A549 (cell line): ENCODE measurements at regions not wholly inside any gene's neighbourhood (a gene's known extent, or its start where the extent isn't known, plus 50 kb on each side); places are given as distances from the start of the nearest gene placed in this dataset.

Source experiments
- ATAC-seq, 2 experiments: fragments of 200-7000 bp in 1 of 2; fragments of >200 bp in 1 of 2; cut with Nextera tagmentation in 1 of 2; cut with Tn5 transposase in 1 of 2; 3 replicates each; pipeline versions ENCODE4 v1.8.0 to v1.9.1; 2018 to 2020; ENCODE audit warnings: mild to moderate bottlenecking in 1 of 2, moderate library complexity in 1 of 2
- CTCF ChIA-PET: fragments of 300-600 bp; sonication (Branson Sonifier 250); formaldehyde crosslinking; extraction: SDS; loops from one replicate; lab custom pipeline; 2021; ENCODE audit warnings: antibody characterized with exemption, inconsistent platforms; lab: Yijun Ruan, JAX
- POLR2A ChIA-PET: fragments of 350-600 bp; formaldehyde crosslinking; extraction: SDS; loops from one replicate; lab custom pipeline; 2021; ENCODE audit warnings: antibody characterized with exemption, inconsistent platforms; lab: Yijun Ruan, JAX
- DNase-seq, 2 experiments: peaks; one replicate each; pipeline versions ENCODE4 v3.0.0 to v3.0.0-alpha.2; 2011 to 2016; ENCODE audit warnings: low read depth in 1 of 2, low spot score in 1 of 2
- FAIRE-seq: peaks from 2 replicates; lab custom pipeline; 2011; peaks lifted over from hg19 to GRCh38; lab: Jason Lieb, UNC
- H3K27ac ChIP-seq, 2 experiments: fragments of >200 bp; sonication (Bioruptor Twin); formaldehyde crosslinking; 3 replicates each; pipeline ENCODE4 v1.5.1; 2016 to 2017
- H3K4me1 ChIP-seq: fragments of >200 bp; sonication (Bioruptor Twin); formaldehyde crosslinking; 3 replicates; pipeline ENCODE4 v1.6.1; 2016
- H3K4me2 ChIP-seq: fragments of >200 bp; sonication (Bioruptor Twin); formaldehyde crosslinking; 3 replicates; pipeline ENCODE4 v1.6.1; 2016
- H3K4me3 ChIP-seq: fragments of >200 bp; sonication (Bioruptor Twin); formaldehyde crosslinking; 3 replicates; pipeline ENCODE4 v1.5.1; 2016
- H3K9me3 ChIP-seq: fragments of >200 bp; sonication (Bioruptor Twin); formaldehyde crosslinking; 3 replicates; pipeline ENCODE4 v1.6.1; 2016
- ATOH8 ChIP-seq: fragments of 250-450 bp; sonication (Bioruptor Pico); IDR thresholded peaks from 2 replicates; pipeline ENCODE4 v1.5.0; 2020; ENCODE audit warnings: low read depth, mild to moderate bottlenecking, moderate library complexity
- BHLHE40 ChIP-seq: IDR thresholded peaks from 2 replicates; pipeline ENCODE4 v1.6.1; 2012; ENCODE audit warnings: low read depth, low read length, inconsistent platforms
- CBX8 ChIP-seq: fragments of 200-600 bp; sonication (generic); IDR thresholded peaks from 2 replicates; pipeline ENCODE4 v1.6.1; 2016
- CHD2 ChIP-seq: fragments of 150-350 bp; IDR thresholded peaks from 2 replicates; pipeline ENCODE4 v1.6.1; 2014; ENCODE audit warnings: low read length; ENCODE audit not compliant: partially characterized antibody
- CHD4 ChIP-seq: fragments of 200-600 bp; sonication (generic); IDR thresholded peaks from 2 replicates; pipeline ENCODE4 v1.6.1; 2016; ENCODE audit warnings: antibody characterized with exemption, mild to moderate bottlenecking, borderline replicate concordance
- CTCF ChIP-seq: fragments of >200 bp; sonication (Bioruptor Twin); formaldehyde crosslinking; IDR thresholded peaks from 3 replicates; pipeline ENCODE4 v1.5.1; 2016
- E2F6 ChIP-seq: IDR thresholded peaks from 2 replicates; pipeline ENCODE4 v1.6.1; 2012; ENCODE audit warnings: low read depth, borderline replicate concordance
- EHF ChIP-seq: fragments of 250-450 bp; sonication (Bioruptor Pico); IDR thresholded peaks from 2 replicates; pipeline ENCODE4 v1.5.0; 2020; ENCODE audit warnings: mild to moderate bottlenecking
- ELK1 ChIP-seq: fragments of 150-350 bp; IDR thresholded peaks from 2 replicates; pipeline ENCODE4 v1.6.1; 2014; ENCODE audit warnings: low read depth, mild to moderate bottlenecking, low read length
- FOSL2 ChIP-seq, 2 experiments: fragments of 450-650 bp in 1 of 2; fragments of >200 bp in 1 of 2; sonication (Bioruptor Twin) in 1 of 2; formaldehyde crosslinking; IDR thresholded peaks; 2 replicates each; pipeline versions ENCODE4 v1.5.0 to v1.6.1; 2016 to 2020; ENCODE audit warnings: mild to moderate bottlenecking in 1 of 2, moderate library complexity in 1 of 2
- GATA3 ChIP-seq: IDR thresholded peaks from 2 replicates; pipeline ENCODE4 v1.6.1; 2012; ENCODE audit warnings: borderline replicate concordance
- HES2 ChIP-seq: fragments of >200 bp; sonication (Bioruptor Twin); formaldehyde crosslinking; IDR thresholded peaks from 2 replicates; pipeline ENCODE4 v1.6.1; 2016
- HOXB5 ChIP-seq: fragments of 250-450 bp; sonication (Bioruptor Pico); IDR thresholded peaks from 2 replicates; pipeline ENCODE4 v1.5.0; 2020; ENCODE audit warnings: mild to moderate bottlenecking, moderate library complexity
- JUN ChIP-seq, 2 experiments: fragments of >200 bp; sonication (Bioruptor Twin); formaldehyde crosslinking; IDR thresholded peaks; 2 replicates in 1 of 2; 3 replicates in 1 of 2; pipeline ENCODE4 v1.6.1; 2016 to 2017
- JUNB ChIP-seq: fragments of >200 bp; sonication (Bioruptor Twin); formaldehyde crosslinking; IDR thresholded peaks from 2 replicates; pipeline ENCODE4 v1.6.1; 2016
- MAFK ChIP-seq: fragments of 450-650 bp; IDR thresholded peaks from 2 replicates; pipeline ENCODE4 v1.6.1; 2014; ENCODE audit not compliant: partially characterized antibody
- MAX ChIP-seq: IDR thresholded peaks from 2 replicates; pipeline ENCODE4 v1.6.1; 2012
- MYC ChIP-seq: IDR thresholded peaks from 2 replicates; pipeline ENCODE4 v1.6.1; 2012; ENCODE audit warnings: mild to moderate bottlenecking, inconsistent platforms, low read length, improper control_type of control experiment, borderline replicate concordance
- NFE2L2 ChIP-seq: fragments of 150-350 bp; conservative IDR thresholded peaks from 2 replicates; pipeline ENCODE4 v1.6.1; 2014; ENCODE audit warnings: low read length
- NR3C1 ChIP-seq: fragments of >200 bp; sonication (Bioruptor Twin); formaldehyde crosslinking; IDR thresholded peaks from 3 replicates; pipeline ENCODE4 v1.6.1; 2017
- RARB ChIP-seq: fragments of 250-450 bp; sonication (Bioruptor Pico); IDR thresholded peaks from 2 replicates; pipeline ENCODE4 v1.8.0; 2021; ENCODE audit warnings: mild to moderate bottlenecking, moderate library complexity
- RFX5 ChIP-seq: fragments of 450-650 bp; IDR thresholded peaks from 2 replicates; pipeline ENCODE4 v1.7.1; 2014; ENCODE audit warnings: antibody characterized with exemption, mild to moderate bottlenecking, moderate library complexity
- RNF2 ChIP-seq: fragments of 200-600 bp; sonication (generic); IDR thresholded peaks from 2 replicates; pipeline ENCODE4 v1.6.1; 2016; ENCODE audit warnings: low read depth, mild to moderate bottlenecking, antibody characterized with exemption, moderate library complexity, borderline replicate concordance
- SREBF2 ChIP-seq: fragments of 450-650 bp; IDR thresholded peaks from 2 replicates; pipeline ENCODE4 v1.6.1; 2014; ENCODE audit warnings: mild to moderate bottlenecking, moderate library complexity
- TFCP2L1 ChIP-seq: fragments of 250-450 bp; sonication (Bioruptor Pico); IDR thresholded peaks from 2 replicates; pipeline ENCODE4 v1.5.0; 2021; ENCODE audit warnings: mild to moderate bottlenecking
- TP53 ChIP-seq: fragments of 250-450 bp; sonication (Bioruptor Pico); IDR thresholded peaks from 2 replicates; pipeline ENCODE4 v1.5.0; 2021; ENCODE audit warnings: mild to moderate bottlenecking, moderate library complexity
- ZFP36 ChIP-seq: fragments of 450-650 bp; IDR thresholded peaks from 2 replicates; pipeline ENCODE4 v1.6.1; 2014; ENCODE audit warnings: borderline replicate concordance; ENCODE audit not compliant: partially characterized antibody
- ZNF302 ChIP-seq: fragments of 250-450 bp; sonication (Bioruptor Pico); IDR thresholded peaks from 2 replicates; pipeline ENCODE4 v1.9.0; 2021; ENCODE audit warnings: inconsistent platforms, mild to moderate bottlenecking, moderate library complexity
- ZSCAN20 ChIP-seq: fragments of 250-450 bp; sonication (Bioruptor Pico); IDR thresholded peaks from 2 replicates; pipeline ENCODE4 v1.8.0; 2022; ENCODE audit warnings: mild to moderate bottlenecking, moderate library complexity
- WGBS: methylation state at CpG from one replicate; pipeline ENCODE4 v1.1.6; 2017; ENCODE audit errors: missing lambda C conversion rate; 5-methylcytosine and 5-hydroxymethylcytosine counted together

- CTCF ChIA-PET, result no interaction called here
- Histone ChIP-seq H3K27ac (no peak overlapping the region), H3K4me3 (no peak overlapping the region), H3K9me3 (peaks cover 8% of the 10 kb centered on the region; the same call in 1 of the 3 replicates), H3K4me2 (no peak overlapping the region), H3K4me1 (no peaks in the 10 kb centered on the region)
- TF ChIP-seq MAFK (no peak), RARB (CRISPR knock-in tag) (no peak), SREBF2 (no peak), NFE2L2 (no peak), CHD4 (no peak), CTCF (no peak), MYC (no peak), RFX5 (no peak), HOXB5 (CRISPR knock-in tag) (no peak), ZNF302 (CRISPR knock-in tag) (no peak), TP53 (CRISPR knock-in tag) (no peak), HES2 (no peak), MAX (no peak), ELK1 (no peak), NR3C1 (no peak), E2F6 (no peak), CHD2 (no peak), ATOH8 (CRISPR knock-in tag) (no peak), JUNB (no peak)
- WGBS, result 80% methylated on average over 6 of the region's 6 CpGs
- FAIRE-seq, result no peak
- DNase-seq, result no peak
- no peak for ATAC-seq
- POLR2A ChIA-PET, result no interaction called here
These were observed 152.8 kb downstream of the YIPF5 start for GRCh38 chr5:144017631-144018030.

- Histone ChIP-seq H3K9me3 (no peaks in the 10 kb centered on the region), H3K4me1 (no peaks in the 10 kb centered on the region), H3K27ac (no peak overlapping the region), H3K4me3 (no peak overlapping the region), H3K4me2 (no peak overlapping the region)
- CTCF ChIA-PET, result no interaction called here
- 90% methylated on average over 1 of the region's 1 CpG for WGBS
- DNase-seq (no peak), ATAC-seq (no peak), FAIRE-seq (no peak)
- POLR2A ChIA-PET, result no interaction called here
- TF ChIP-seq EHF (no peak), ZSCAN20 (CRISPR knock-in tag) (no peak)
These were observed 146.4 kb downstream of the YIPF5 start for GRCh38 chr5:144024090-144024489.

GRCh38 chr5:144024545-144024944 lies 145.9 kb downstream of the YIPF5 start:
- FAIRE-seq (no peak), ATAC-seq (no peak), DNase-seq (no peak)
- H3K4me1 ChIP-seq, result no peaks in the 10 kb centered on the region
- POLR2A ChIA-PET, result no interaction called here
- CTCF ChIA-PET, result no interaction called here
- no peak overlapping the region for H3K27ac ChIP-seq
- H3K4me2 ChIP-seq, result no peak overlapping the region
- no peaks in the 10 kb centered on the region for H3K9me3 ChIP-seq
- H3K4me3 ChIP-seq, result no peak overlapping the region
- TF ChIP-seq RNF2 (no peak), BHLHE40 (no peak), TFCP2L1 (CRISPR knock-in tag) (no peak), RARB (CRISPR knock-in tag) (no peak), GATA3 (no peak), HES2 (no peak), CHD2 (no peak), CBX8 (no peak), ZFP36 (no peak), FOSL2 (IDR thresholded peaks at IDR 0.05) (no peak), FOSL2 (CRISPR knock-in tag; IDR thresholded peaks at IDR 0.05) (no peak), ELK1 (no peak), ATOH8 (CRISPR knock-in tag) (no peak), MAX (no peak), JUN (IDR thresholded peaks at IDR 0.05) (no peak)
